ENCODE measurements at regions not wholly inside any gene's neighbourhood (a gene's known extent, or its start where the extent isn't known, plus 50 kb on each side); places are given as distances from the start of the nearest gene placed in this dataset.

DNA sequence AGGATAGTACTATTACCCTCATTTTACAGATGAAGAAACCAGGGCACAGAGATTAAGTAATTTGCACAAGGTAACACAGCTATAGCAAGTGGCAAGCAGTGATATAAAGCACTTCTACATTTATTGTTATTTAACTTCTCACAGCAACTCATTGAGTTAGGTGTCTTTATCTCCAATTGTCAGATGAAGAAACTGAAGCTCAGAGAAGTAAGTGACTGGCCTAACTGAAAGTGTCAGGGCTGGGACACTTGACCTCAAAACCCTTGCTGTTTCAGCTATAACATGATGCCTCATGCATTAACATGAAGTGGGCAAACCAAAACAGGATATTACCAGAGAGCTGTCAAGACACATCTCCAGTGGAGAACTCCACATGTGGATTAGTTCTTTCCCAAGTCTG, 65.8 kb upstream of the LEKR1 start:
- H4K91ac ChIP-seq (ENCODE audit: low read depth, low read length), result no peak overlapping the region

DNA sequence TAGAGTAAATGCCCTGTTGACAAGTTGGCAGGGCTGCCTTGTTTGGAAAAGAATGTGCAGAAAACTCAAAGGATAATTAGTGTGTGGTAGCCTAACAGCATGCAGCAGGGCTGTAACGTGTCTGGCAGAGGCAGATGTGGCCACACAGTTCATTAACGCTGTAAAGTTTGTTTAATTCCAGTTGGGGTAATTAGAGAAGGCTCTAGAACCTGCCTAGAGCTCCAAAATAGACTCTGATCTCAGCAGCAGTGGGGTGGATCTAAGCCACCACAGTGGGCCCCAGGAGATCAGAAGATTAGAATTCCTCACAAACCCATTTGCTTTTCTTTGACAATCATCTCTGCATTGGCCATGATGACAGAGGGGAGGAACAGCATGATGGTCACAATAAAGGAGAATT, 65.1 kb upstream of the LEKR1 start:
- Histone ChIP-seq H4K91ac (ENCODE audit: low read depth, low read length) (no peak overlapping the region), H2BK5ac (ENCODE audit: low read depth, low read length, poor library complexity) (no peak overlapping the region), H3K14ac (ENCODE audit: low read length) (no peak overlapping the region), H3K79me2 (ENCODE audit: control insufficient read depth, insufficient read depth, low read length, poor library complexity) (no peaks in the 10 kb centered on the region), H3K18ac (ENCODE audit: low read length) (no peak overlapping the region), H3K79me1 (ENCODE audit: low read length) (no peaks in the 10 kb centered on the region), H3K9ac (ENCODE audit: low read length) (no peak overlapping the region), H4K12ac (ENCODE audit: low read depth, low read length) (no peak overlapping the region), H3K4me1 (ENCODE audit: control insufficient read depth in 1 of 2, insufficient read depth in 2 of 2, low read length in 2 of 2) (peaks cover 0 to 2% of the 10 kb centered on the region in 2 experiments), H2BK120ac (ENCODE audit: insufficient read depth, low read length, poor library complexity) (no peak overlapping the region), H2BK12ac (ENCODE audit: low read length) (no peak overlapping the region), H3K4ac (ENCODE audit: low read depth, low read length) (no peak overlapping the region), H3K4me2 (ENCODE audit: low read length) (no peak overlapping the region), H2AFZ (ENCODE audit: insufficient read depth, low read length, poor library complexity) (no peak overlapping the region), H3K27me3 (ENCODE audit: insufficient read depth, low read length) (no peaks in the 10 kb centered on the region), H3K23ac (ENCODE audit: low read length) (no peak overlapping the region), H3K4me3 (ENCODE audit: low read depth, low read length) (no peak overlapping the region), H4K8ac (ENCODE audit: low read depth, low read length) (no peak overlapping the region), H3K9me3 (ENCODE audit: insufficient read depth, low read depth, low read length) (no peaks in the 10 kb centered on the region), H2AK5ac (ENCODE audit: low read length) (no peak overlapping the region), H3K36me3 (ENCODE audit: control insufficient read depth in 1 of 2, insufficient read depth in 2 of 2, low read length in 2 of 2) (no peaks in the 10 kb centered on the region), H3K27ac (ENCODE audit: low read depth, low read length) (no peak overlapping the region)
- no peak for DNase-seq
- no CpG with 5 or more reads among the region's 2 CpGs for WGBS (ENCODE audit: extremely low coverage, insufficient coverage, insufficient read length)

More for the DNA sequence above, 65.8 kb upstream of the LEKR1 start:
- Histone ChIP-seq H4K12ac (ENCODE audit: low read depth, low read length) (no peak overlapping the region), H2AFZ (ENCODE audit: insufficient read depth, low read length, poor library complexity) (no peak overlapping the region), H3K79me1 (ENCODE audit: low read length) (no peaks in the 10 kb centered on the region), H3K4me3 (ENCODE audit: low read depth, low read length) (no peak overlapping the region), H3K14ac (ENCODE audit: low read length) (no peak overlapping the region), H2AK5ac (ENCODE audit: low read length) (no peak overlapping the region), H3K9me3 (ENCODE audit: insufficient read depth, low read depth, low read length) (no peaks in the 10 kb centered on the region), H3K79me2 (ENCODE audit: control insufficient read depth, insufficient read depth, low read length, poor library complexity) (no peaks in the 10 kb centered on the region), H3K36me3 (ENCODE audit: control insufficient read depth in 1 of 2, insufficient read depth in 2 of 2, low read length in 2 of 2) (no peaks in the 10 kb centered on the region), H2BK5ac (ENCODE audit: low read depth, low read length, poor library complexity) (no peak overlapping the region), H2BK120ac (ENCODE audit: insufficient read depth, low read length, poor library complexity) (no peak overlapping the region), H3K4me1 (ENCODE audit: control insufficient read depth in 1 of 2, insufficient read depth in 2 of 2, low read length in 2 of 2) (peaks cover 0 to 2% of the 10 kb centered on the region in 2 experiments), H2BK12ac (ENCODE audit: low read length) (no peak overlapping the region), H3K4ac (ENCODE audit: low read depth, low read length) (no peak overlapping the region), H3K9ac (ENCODE audit: low read length) (no peak overlapping the region), H3K4me2 (ENCODE audit: low read length) (no peak overlapping the region), H3K27ac (ENCODE audit: low read depth, low read length) (no peak overlapping the region), H3K27me3 (ENCODE audit: insufficient read depth, low read length) (no peaks in the 10 kb centered on the region), H4K8ac (ENCODE audit: low read depth, low read length) (no peak overlapping the region), H3K23ac (ENCODE audit: low read length) (no peak overlapping the region), H3K18ac (ENCODE audit: low read length) (no peak overlapping the region)
- DNase-seq, result no peak

DNA sequence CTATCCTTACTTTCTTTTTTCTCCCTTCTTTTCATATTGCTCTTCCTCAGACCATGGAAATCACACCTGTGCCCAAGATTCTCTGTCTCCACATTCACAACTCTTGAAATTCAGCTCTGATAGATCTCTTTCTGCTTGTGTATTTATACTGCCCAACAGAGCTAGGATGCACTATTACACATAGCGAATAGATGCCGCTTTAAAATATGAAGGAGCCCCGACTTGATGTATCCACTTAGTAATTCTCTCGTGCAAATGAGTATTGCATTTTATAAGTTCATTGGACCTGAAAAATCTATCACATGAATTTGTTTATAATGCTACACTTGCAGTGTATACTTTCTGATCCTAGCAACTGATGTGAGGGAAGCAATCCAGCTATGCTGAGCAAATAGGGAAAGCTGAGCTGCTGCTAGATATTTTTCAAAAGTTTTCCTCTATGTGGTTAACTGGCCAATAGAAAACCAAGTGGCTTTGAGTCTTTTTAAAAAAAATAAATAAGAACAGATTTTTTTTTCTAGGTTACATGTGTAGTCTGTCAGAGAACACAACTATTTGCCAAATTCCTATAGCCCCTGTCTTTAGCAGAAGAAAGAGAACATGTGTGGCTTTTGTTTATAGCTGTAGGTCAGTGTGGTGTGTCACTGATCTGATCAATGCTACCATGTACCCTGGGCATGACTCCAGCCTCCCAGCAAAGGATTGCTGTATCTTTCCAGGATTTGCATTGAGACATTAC, 64.3 kb upstream of the LEKR1 start:
- Histone ChIP-seq H3K4me2 (ENCODE audit: low read length) (no peak overlapping the region), H2AK5ac (ENCODE audit: low read length) (no peak overlapping the region), H3K9ac (ENCODE audit: low read length) (no peak overlapping the region), H3K79me2 (ENCODE audit: control insufficient read depth, insufficient read depth, low read length, poor library complexity) (no peaks in the 10 kb centered on the region), H3K14ac (ENCODE audit: low read length) (no peak overlapping the region), H3K4me3 (ENCODE audit: low read depth, low read length) (no peak overlapping the region), H3K79me1 (ENCODE audit: low read length) (no peaks in the 10 kb centered on the region), H4K91ac (ENCODE audit: low read depth, low read length) (no peak overlapping the region), H3K27ac (ENCODE audit: low read depth, low read length) (no peak overlapping the region), H3K36me3 (ENCODE audit: control insufficient read depth in 1 of 2, insufficient read depth in 2 of 2, low read length in 2 of 2) (no peaks in the 10 kb centered on the region), H3K4ac (ENCODE audit: low read depth, low read length) (no peak overlapping the region), H2AFZ (ENCODE audit: insufficient read depth, low read length, poor library complexity) (no peak overlapping the region), H3K9me3 (ENCODE audit: insufficient read depth, low read depth, low read length) (no peaks in the 10 kb centered on the region), H3K18ac (ENCODE audit: low read length) (no peak overlapping the region), H3K27me3 (ENCODE audit: insufficient read depth, low read length) (no peaks in the 10 kb centered on the region), H2BK120ac (ENCODE audit: insufficient read depth, low read length, poor library complexity) (no peak overlapping the region), H4K8ac (ENCODE audit: low read depth, low read length) (no peak overlapping the region), H4K12ac (ENCODE audit: low read depth, low read length) (no peak overlapping the region), H2BK12ac (ENCODE audit: low read length) (no peak overlapping the region), H3K23ac (ENCODE audit: low read length) (no peak overlapping the region), H3K4me1 (ENCODE audit: control insufficient read depth in 1 of 2, insufficient read depth in 2 of 2, low read length in 2 of 2) (peaks cover 0 to 2% of the 10 kb centered on the region in 2 experiments), H2BK5ac (ENCODE audit: low read depth, low read length, poor library complexity) (no peak overlapping the region)
- no peak for DNase-seq
- no CpG with 5 or more reads among the region's 4 CpGs for WGBS (ENCODE audit: extremely low coverage, insufficient coverage, insufficient read length)

DNA sequence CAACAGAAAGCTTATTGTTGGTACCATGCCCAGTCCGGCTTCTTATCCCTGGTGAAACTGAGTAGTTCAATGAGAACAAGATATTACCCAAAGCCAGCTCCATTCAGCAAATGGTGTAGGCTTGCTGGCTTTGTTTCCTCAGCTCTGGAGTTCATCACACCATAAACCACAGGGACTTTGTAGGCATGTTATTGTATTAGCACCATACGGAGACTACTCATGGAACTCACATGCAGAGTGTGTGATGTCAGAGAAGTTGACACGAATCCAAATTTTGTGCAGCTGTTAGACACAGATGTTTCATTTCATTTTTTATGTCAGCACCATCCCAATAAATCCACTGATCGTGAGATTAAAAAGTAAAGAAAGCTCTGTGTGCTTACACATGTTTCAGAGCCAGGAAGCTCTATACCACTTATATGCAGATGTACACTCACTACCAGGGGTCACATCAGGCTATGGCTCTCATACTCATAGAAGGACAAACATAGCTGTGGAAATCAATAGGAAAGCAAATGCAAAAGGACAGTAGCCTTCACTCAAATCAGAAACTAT, 63.4 kb upstream of the LEKR1 start:
- DNase-seq, result no peak
- no peaks in the 10 kb centered on the region for H3K79me1 ChIP-seq (ENCODE audit: low read length)
- H3K36me3 ChIP-seq (ENCODE audit: control insufficient read depth in 1 of 2, insufficient read depth in 2 of 2, low read length in 2 of 2), result no peaks in the 10 kb centered on the region
- H2BK120ac ChIP-seq (ENCODE audit: insufficient read depth, low read length, poor library complexity), result no peak overlapping the region
- no peak overlapping the region for H2BK5ac ChIP-seq (ENCODE audit: low read depth, low read length, poor library complexity)
- H3K14ac ChIP-seq (ENCODE audit: low read length), result no peak overlapping the region
- peak overlapping the region; percentile 70 for H3K23ac ChIP-seq (ENCODE audit: low read length)
- H4K8ac ChIP-seq (ENCODE audit: low read depth, low read length), result no peak overlapping the region
- H3K27me3 ChIP-seq (ENCODE audit: insufficient read depth, low read length), result no peaks in the 10 kb centered on the region
- no peak overlapping the region for H4K91ac ChIP-seq (ENCODE audit: low read depth, low read length)
- H2BK12ac ChIP-seq (ENCODE audit: low read length), result no peak overlapping the region
- no peak overlapping the region for H3K4me3 ChIP-seq (ENCODE audit: low read depth, low read length)
- H3K4ac ChIP-seq (ENCODE audit: low read depth, low read length), result no peak overlapping the region
- no peak overlapping the region for H3K9ac ChIP-seq (ENCODE audit: low read length)
- H2AFZ ChIP-seq (ENCODE audit: insufficient read depth, low read length, poor library complexity), result no peak overlapping the region
- no peaks in the 10 kb centered on the region for H3K9me3 ChIP-seq (ENCODE audit: insufficient read depth, low read depth, low read length)
- no peak overlapping the region for H3K27ac ChIP-seq (ENCODE audit: low read depth, low read length)
- no peak overlapping the region for H3K4me2 ChIP-seq (ENCODE audit: low read length)
- H2AK5ac ChIP-seq (ENCODE audit: low read length), result no peak overlapping the region
- no CpG with 5 or more reads among the region's 4 CpGs for WGBS (ENCODE audit: extremely low coverage, insufficient coverage, insufficient read length)
- H4K12ac ChIP-seq (ENCODE audit: low read depth, low read length), result no peak overlapping the region
- no peak overlapping the region for H3K18ac ChIP-seq (ENCODE audit: low read length)
- H3K4me1 ChIP-seq (ENCODE audit: control insufficient read depth in 1 of 2, insufficient read depth in 2 of 2, low read length in 2 of 2), result peaks cover 0 to 2% of the 10 kb centered on the region in 2 experiments
- no peaks in the 10 kb centered on the region for H3K79me2 ChIP-seq (ENCODE audit: control insufficient read depth, insufficient read depth, low read length, poor library complexity)

Data from trophoblast cell (in vitro differentiated cells and primary cell).